GM12864 (cell line): ENCODE measurements at regions not wholly inside any gene's neighbourhood (a gene's known extent, or its start where the extent isn't known, plus 50 kb on each side); places are given as distances from the start of the nearest gene placed in this dataset.

ENCODE experiments used
- DNase-seq: peaks from one replicate; pipeline ENCODE4 v3.0.0-alpha.2; 2011; ENCODE audit warnings: low read depth
- H3K4me3 ChIP-seq: 2 replicates; pipeline ENCODE4 v1.5.1; 2011; ENCODE audit warnings: mild to moderate bottlenecking, low read depth, low read length, control low read depth
- CTCF ChIP-seq: IDR thresholded peaks from 2 replicates; pipeline ENCODE4 v1.5.1; 2011; ENCODE audit warnings: low read depth, mild to moderate bottlenecking, moderate library complexity, low read length, control low read depth, inconsistent platforms; ENCODE audit errors: missing control alignments

- no peak for DNase-seq
- H3K4me3 ChIP-seq = no peak overlapping the region
- TF ChIP-seq CTCF = no peak
These were observed 598.1 kb downstream of the RNF144A start for GRCh38 chr2:7515327-7515726.

- no peak for DNase-seq
- H3K4me3 ChIP-seq = no peak overlapping the region
- no peak for TF ChIP-seq CTCF
These were observed 599.4 kb downstream of the RNF144A start for GRCh38 chr2:7516484-7517063.

- no peak overlapping the region for H3K4me3 ChIP-seq
- no peak for TF ChIP-seq CTCF
- DNase-seq = no peak
These were observed 599.9 kb downstream of the RNF144A start for GRCh38 chr2:7517088-7517487.

- no peak for TF ChIP-seq CTCF
- DNase-seq = no peak
- no peak overlapping the region for H3K4me3 ChIP-seq
These were observed 600.6 kb downstream of the RNF144A start for GRCh38 chr2:7517851-7518250.

GRCh38 chr2:7523481-7524120 is 606.4 kb downstream of the RNF144A start:
- H3K4me3 ChIP-seq = no peak overlapping the region
- DNase-seq = no peak
- TF ChIP-seq CTCF = no peak

- no peak for DNase-seq
- no peak overlapping the region for H3K4me3 ChIP-seq
- no peak for TF ChIP-seq CTCF
These were observed 607.0 kb downstream of the RNF144A start for GRCh38 chr2:7524195-7524594.

- no peak for DNase-seq
- TF ChIP-seq CTCF = no peak
- H3K4me3 ChIP-seq = no peak overlapping the region
These were observed 608.5 kb downstream of the RNF144A start for GRCh38 chr2:7525746-7526145.
